Fibroblast of skin of scalp (primary cell): ENCODE measurements at regions not wholly inside any gene's neighbourhood (a gene's known extent, or its start where the extent isn't known, plus 50 kb on each side); places are given as distances from the start of the nearest gene placed in this dataset.

Source experiments
- DNase-seq: peaks from one replicate; pipeline ENCODE4 v3.0.0-alpha.2; 2013

GRCh38 chr7:109158246-109158645 lies 588.6 kb downstream of the DNAJB9 start:
- DNase-seq: no peak

DNA sequence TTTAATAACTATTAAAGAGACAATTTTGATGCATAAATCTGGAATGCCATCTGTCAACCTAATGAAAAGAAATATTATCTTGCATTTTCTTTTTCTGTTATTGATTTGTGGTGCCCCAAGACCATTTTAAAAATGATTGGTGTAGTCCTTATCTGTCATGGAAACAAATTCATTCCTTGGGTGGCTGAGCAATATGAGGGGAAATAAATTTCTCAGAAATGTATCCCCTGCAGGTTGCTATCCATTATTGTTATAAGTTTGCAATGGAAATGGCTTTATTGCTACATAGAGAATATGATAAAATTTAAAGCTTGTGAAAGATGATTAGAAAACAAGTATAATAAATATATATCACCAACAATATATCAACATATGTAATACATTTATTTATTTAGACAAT lies 607.0 kb downstream of the DNAJB9 start:
- no peak for DNase-seq

GRCh38 chr7:109178342-109178741 lies 608.7 kb downstream of the DNAJB9 start:
- no peak for DNase-seq

DNA sequence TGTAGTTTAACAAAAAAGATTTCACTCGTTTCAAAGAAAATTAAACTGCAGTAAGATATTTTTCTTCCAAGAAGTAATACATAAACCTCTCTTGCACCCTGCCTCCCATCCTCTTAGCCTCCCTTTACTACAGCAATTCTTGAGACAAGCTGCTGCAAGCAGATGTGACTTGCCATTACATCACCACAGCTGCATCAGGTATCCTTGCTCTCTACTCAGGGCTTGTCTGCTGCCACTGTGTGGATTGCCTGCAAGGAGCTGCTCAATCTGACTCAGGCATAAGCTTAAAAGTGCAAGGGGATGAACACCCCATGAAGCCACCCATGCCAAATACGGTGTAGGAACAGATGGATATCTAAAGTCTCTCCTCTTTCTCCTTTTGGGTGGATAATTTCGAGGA lies 609.9 kb downstream of the DNAJB9 start:
- no peak for DNase-seq

DNA sequence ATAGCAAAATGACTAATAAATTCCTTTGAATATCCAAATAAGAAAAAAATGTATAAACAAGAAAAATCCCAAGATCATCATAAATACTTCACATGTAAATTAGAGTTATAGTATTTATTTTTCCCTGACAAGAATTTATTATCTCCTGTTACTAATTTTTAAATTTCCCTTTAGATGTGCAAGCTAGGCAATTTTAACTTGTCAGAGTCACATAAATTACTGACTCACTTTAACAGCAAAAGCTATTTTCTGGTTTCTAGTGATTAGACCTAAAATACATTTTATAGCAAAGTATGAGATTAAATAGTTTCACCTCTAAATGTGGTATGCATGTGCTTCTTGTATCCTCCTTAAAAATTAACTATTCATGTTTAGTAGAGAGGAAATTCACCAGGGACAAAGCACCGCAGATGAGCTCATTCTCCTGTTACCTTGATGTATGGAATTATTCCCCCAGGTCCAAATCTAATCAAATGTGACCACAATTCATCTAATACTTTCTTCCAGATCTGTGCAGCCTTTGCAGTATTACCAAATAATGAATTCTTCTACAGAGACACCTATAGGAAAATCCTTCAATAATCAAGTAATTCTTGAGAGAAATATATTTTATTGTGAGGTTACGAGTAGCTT lies 621.2 kb downstream of the DNAJB9 start:
- DNase-seq: no peak

DNA sequence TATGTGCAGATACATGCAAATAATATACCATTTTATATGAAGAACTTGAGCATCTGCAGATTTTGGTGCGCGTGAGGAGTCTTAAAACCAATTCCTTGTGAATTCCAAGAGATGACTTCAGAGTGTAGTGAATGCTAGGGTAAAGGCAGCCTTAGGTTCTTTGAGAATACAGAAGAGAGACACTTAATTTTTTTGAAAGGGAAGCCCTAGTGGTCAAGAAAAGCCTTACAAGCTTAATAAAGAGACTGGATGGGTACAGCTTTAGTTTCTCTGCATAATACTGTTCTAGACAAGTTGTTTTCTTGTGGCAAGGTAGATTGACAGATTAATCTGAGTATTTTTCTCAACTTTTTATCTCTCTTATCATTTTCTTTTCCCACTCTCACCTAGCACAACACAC lies 636.5 kb downstream of the DNAJB9 start:
- no peak for DNase-seq

DNA sequence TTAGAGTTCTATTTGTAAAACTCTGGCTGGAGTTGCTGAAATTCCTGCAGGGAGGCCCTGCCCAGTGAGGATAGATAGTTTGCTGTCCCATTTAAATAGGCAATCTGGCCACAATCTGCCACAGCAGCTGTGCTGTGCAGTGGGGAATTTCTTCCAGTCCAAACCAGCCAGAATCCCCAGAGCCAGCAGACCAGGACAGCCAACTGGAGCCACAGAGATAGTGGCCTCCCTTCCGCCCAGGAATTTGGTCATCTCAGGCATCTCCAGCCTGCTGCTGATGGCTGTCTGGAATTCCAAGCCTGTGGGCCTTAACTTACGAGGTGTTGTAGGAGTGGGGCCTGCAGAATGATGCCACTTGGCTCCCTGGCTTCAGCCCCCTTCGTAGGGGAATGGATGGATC lies 643.4 kb downstream of the DNAJB9 start:
- no peak for DNase-seq

- DNase-seq: no peak
Observed at GRCh38 chr7:109215341-109215740, 645.7 kb downstream of the DNAJB9 start.

DNA sequence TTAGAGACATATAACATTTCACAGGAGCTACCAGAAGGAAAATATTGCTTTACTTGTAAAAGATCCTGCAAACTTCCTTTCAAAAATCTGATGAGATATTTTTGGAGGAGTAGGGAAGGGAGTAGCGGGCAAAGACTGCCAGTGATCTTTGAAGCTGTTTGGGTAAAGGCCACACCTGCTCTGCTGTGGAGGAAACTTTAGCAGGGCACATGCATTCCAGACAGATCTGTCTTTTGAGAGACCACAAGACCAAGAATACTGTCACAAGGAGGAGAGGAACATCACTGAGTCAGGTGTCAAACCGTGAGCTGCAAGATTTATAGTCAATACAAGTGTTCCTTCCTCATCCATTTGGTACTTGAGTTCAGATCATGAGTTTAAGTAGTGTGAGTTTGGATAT lies 654.4 kb downstream of the DNAJB9 start:
- no peak for DNase-seq

DNA sequence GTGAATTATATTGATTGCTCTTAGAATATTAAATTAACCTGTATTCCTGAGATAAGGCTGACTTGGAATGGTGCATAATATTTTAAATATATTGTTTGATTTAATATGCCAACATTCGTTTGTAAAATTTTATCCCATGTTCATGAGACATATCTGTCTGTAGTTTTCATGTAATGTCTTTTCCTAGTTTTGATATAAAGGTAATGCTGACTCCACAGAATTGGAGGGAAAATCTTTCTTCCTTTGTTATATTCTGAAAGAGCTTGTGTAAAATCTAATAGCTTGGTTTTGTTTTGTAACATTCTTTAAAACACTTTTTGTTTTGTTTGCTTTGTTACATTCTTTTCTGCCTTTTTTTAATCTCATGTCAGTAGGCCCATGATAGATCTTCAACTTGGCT lies 657.0 kb downstream of the DNAJB9 start:
- DNase-seq: no peak

DNA sequence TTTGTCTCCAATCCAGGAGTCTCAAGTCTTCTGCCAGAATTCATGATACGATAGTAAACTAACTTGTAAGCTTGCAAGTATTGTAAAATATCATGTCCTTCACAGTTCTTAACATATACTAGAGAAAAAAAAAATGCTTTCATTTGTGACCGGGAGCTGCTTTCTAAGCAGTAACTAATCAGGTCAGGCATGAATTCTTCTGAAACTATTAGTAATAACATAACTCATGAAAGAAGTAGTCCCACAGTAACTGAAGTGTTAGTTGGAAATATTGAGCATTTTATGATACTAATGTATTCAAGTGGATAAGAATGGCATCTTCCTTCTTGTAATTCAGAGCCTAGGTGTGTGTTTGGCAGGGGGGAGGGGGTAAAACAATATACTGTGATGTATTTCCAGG lies 665.6 kb downstream of the DNAJB9 start:
- no peak for DNase-seq

- peak; percentile 76 for DNase-seq
Observed at GRCh38 chr7:109246330-109247077, 676.8 kb downstream of the DNAJB9 start.

GRCh38 chr7:109256762-109257560 lies 687.3 kb downstream of the DNAJB9 start:
- no peak for DNase-seq

DNA sequence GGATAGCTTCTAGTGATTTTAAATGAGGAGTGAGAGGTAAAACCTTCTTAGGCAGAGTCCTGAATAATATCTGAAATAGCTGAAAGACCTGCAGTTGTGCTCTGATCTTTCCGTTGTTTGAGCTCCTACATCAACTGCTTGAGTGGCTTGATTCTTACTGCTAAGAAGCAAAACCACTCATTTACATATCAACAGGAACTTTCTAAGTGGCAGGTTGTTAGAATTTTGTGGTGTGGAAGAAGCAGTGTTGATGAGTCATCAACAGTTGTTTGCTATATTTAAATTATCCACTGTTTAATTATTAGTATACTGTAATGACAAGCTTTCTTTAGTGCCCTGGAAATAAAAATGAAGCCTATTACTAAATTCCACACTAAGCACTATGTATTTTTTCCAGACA lies 689.5 kb downstream of the DNAJB9 start:
- no peak for DNase-seq

GRCh38 chr7:109261781-109262180 lies 692.1 kb downstream of the DNAJB9 start:
- DNase-seq: no peak

GRCh38 chr7:109266610-109267009 lies 696.9 kb downstream of the DNAJB9 start:
- no peak for DNase-seq

- DNase-seq: no peak
Observed at GRCh38 chr7:109276348-109276747, 706.7 kb downstream of the DNAJB9 start.

GRCh38 chr7:109282726-109283125 lies 713.1 kb downstream of the DNAJB9 start:
- DNase-seq: peak; percentile 0

DNA sequence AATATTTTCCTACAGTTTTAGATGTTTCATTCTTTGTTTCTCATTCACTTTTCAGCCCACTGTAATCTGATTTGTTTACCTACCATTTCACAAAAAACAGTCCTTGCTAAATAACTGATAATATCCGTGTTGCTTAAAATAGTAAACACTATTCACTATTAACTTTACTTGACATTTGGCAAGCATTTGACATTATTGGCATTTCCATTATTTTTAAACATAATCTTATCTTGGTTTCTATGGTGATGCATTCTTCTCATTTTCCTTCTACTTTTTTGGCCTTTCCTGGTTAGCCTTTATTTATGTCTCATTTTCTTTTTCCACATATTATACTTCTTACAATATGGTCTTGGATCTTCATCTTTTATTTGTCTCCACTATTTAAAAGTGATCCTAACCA lies 715.3 kb downstream of the DNAJB9 start:
- no peak for DNase-seq

- DNase-seq: no peak
Observed at GRCh38 chr7:109295158-109295557, 725.5 kb downstream of the DNAJB9 start.

- no peak for DNase-seq
Observed at GRCh38 chr7:109308816-109309215, 739.1 kb downstream of the DNAJB9 start.

GRCh38 chr7:109309790-109310189 lies 740.1 kb downstream of the DNAJB9 start:
- DNase-seq: no peak

DNA sequence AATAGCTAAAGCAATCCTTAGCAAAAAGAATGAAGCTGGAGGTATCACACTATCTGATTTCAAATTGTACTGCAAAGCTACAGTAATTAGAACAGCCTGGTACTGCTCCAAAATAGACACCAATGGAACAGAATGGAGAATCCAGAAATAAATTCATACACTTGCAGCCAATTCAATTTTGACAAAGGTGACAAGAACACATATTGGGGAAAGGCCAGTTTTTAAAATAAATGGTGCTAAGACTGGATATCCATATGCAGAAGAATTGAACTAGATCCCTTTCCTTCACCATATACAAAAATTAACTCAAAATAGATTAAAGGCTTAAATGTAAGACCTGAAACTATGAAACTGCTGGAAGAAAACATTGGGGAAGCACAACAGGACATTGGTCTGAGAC lies 748.5 kb downstream of the DNAJB9 start:
- DNase-seq: no peak

DNA sequence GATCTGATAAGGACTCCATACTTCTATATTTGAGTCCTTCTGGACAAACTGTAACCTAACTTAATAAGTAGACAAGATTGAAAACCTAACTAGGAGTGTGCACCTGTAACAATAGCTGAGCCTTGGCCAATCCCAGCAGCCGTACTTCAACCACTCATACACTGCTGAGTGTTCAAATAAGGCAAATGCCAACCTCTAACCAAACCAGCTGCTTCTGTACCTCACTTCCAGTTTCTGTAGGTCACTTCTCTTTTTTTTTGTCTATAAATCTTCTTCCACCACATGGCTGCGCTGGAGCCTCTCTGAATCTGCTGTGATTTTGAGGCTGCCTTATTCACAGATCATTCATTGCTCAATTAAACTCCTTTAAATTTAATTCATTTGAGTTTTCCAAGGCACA lies 753.2 kb downstream of the DNAJB9 start:
- DNase-seq: no peak
